Parathyroid adenoma (tissue), 2 donors: ENCODE measurements at regions not wholly inside any gene's neighbourhood (a gene's known extent, or its start where the extent isn't known, plus 50 kb on each side); places are given as distances from the start of the nearest gene placed in this dataset.

ENCODE experiments used
- H2AFZ ChIP-seq: fragments of 300-600 bp; sonication (generic); one replicate; pipeline ENCODE4 v1.7.0; 2017; ENCODE audit warnings: antibody characterized with exemption, mild to moderate bottlenecking
- H3K27ac ChIP-seq: fragments of 300-600 bp; sonication (generic); one replicate; pipeline ENCODE4 v1.7.0; 2017
- H3K27me3 ChIP-seq: fragments of 300-600 bp; sonication (generic); one replicate; pipeline ENCODE4 v1.7.0; 2017; ENCODE audit warnings: low read length; ENCODE audit not compliant: control insufficient read depth, insufficient read depth
- H3K36me3 ChIP-seq: fragments of 300-600 bp; sonication (generic); one replicate; pipeline ENCODE4 v1.7.0; 2017; ENCODE audit warnings: low read length; ENCODE audit not compliant: control insufficient read depth, insufficient read depth
- H3K4me1 ChIP-seq: fragments of 300-600 bp; sonication (generic); one replicate; pipeline ENCODE4 v1.7.0; 2017; ENCODE audit warnings: control low read depth
- H3K4me2 ChIP-seq: fragments of 300-600 bp; sonication (generic); one replicate; pipeline ENCODE4 v1.7.0; 2017; ENCODE audit warnings: low read length
- H3K4me3 ChIP-seq: fragments of 300-600 bp; sonication (generic); one replicate; pipeline ENCODE4 v1.7.0; 2017; ENCODE audit warnings: low read depth, low read length
- H3K79me2 ChIP-seq: fragments of 300-600 bp; sonication (generic); one replicate; pipeline ENCODE4 v1.7.0; 2017; ENCODE audit warnings: control low read depth
- H3K9ac ChIP-seq: fragments of 300-600 bp; sonication (generic); one replicate; pipeline ENCODE4 v1.7.0; 2017; ENCODE audit warnings: mild to moderate bottlenecking
- H3K9me3 ChIP-seq: fragments of 300-600 bp; sonication (generic); one replicate; pipeline ENCODE4 v1.7.0; 2017; ENCODE audit warnings: low read length; ENCODE audit not compliant: control insufficient read depth
- CTCF ChIP-seq: fragments of 300-600 bp; sonication (generic); IDR thresholded peaks from one replicate; pipeline ENCODE4 v1.7.0; 2017; ENCODE audit warnings: antibody characterized with exemption, mild to moderate bottlenecking
- donor health status: primary hyperparathyroidism.

- Histone ChIP-seq H3K79me2 (no peaks in the 10 kb centered on the region), H3K27ac (no peak overlapping the region), H3K36me3 (no peaks in the 10 kb centered on the region), H3K27me3 (no peaks in the 10 kb centered on the region), H3K9me3 (no peaks in the 10 kb centered on the region), H3K4me3 (no peak overlapping the region), H2AFZ (no peak overlapping the region), H3K4me1 (no peaks in the 10 kb centered on the region), H3K4me2 (no peak overlapping the region), H3K9ac (no peak overlapping the region)
- no peak for TF ChIP-seq CTCF
Observed at GRCh38 chr10:33122014-33122809, 164.2 kb upstream of the ITGB1 start.

GRCh38 chr10:33120700-33121099, 162.7 kb upstream of the ITGB1 start:
- Histone ChIP-seq H3K27ac (no peak overlapping the region), H3K9ac (no peak overlapping the region), H3K9me3 (no peaks in the 10 kb centered on the region), H3K4me1 (no peaks in the 10 kb centered on the region), H2AFZ (no peak overlapping the region), H3K36me3 (no peaks in the 10 kb centered on the region), H3K4me3 (no peak overlapping the region), H3K4me2 (no peak overlapping the region), H3K79me2 (no peaks in the 10 kb centered on the region), H3K27me3 (no peaks in the 10 kb centered on the region)
- TF ChIP-seq CTCF: no peak

GRCh38 chr10:33120275-33120674, 162.2 kb upstream of the ITGB1 start:
- Histone ChIP-seq H3K27ac (no peak overlapping the region), H3K9ac (no peak overlapping the region), H3K9me3 (no peaks in the 10 kb centered on the region), H3K4me1 (no peaks in the 10 kb centered on the region), H3K4me3 (no peak overlapping the region), H2AFZ (no peak overlapping the region), H3K36me3 (no peaks in the 10 kb centered on the region), H3K79me2 (no peaks in the 10 kb centered on the region), H3K4me2 (no peak overlapping the region), H3K27me3 (no peaks in the 10 kb centered on the region)
- TF ChIP-seq CTCF: no peak

GRCh38 chr10:33117816-33118215, 159.8 kb upstream of the ITGB1 start:
- no peaks in the 10 kb centered on the region for H3K79me2 ChIP-seq
- H2AFZ ChIP-seq: no peak overlapping the region
- no peaks in the 10 kb centered on the region for H3K36me3 ChIP-seq
- H3K27ac ChIP-seq: no peak overlapping the region
- H3K9me3 ChIP-seq: no peaks in the 10 kb centered on the region
- no peak overlapping the region for H3K4me2 ChIP-seq
- H3K9ac ChIP-seq: no peak overlapping the region
- H3K4me3 ChIP-seq: no peak overlapping the region
- TF ChIP-seq CTCF: no peak
- no peaks in the 10 kb centered on the region for H3K27me3 ChIP-seq
- no peaks in the 10 kb centered on the region for H3K4me1 ChIP-seq

GRCh38 chr10:33117230-33117629, 159.2 kb upstream of the ITGB1 start:
- Histone ChIP-seq H3K27me3 (no peaks in the 10 kb centered on the region), H3K4me2 (no peak overlapping the region), H3K36me3 (no peaks in the 10 kb centered on the region), H2AFZ (no peak overlapping the region), H3K27ac (no peak overlapping the region), H3K4me3 (no peak overlapping the region), H3K4me1 (no peaks in the 10 kb centered on the region), H3K9me3 (no peaks in the 10 kb centered on the region), H3K79me2 (no peaks in the 10 kb centered on the region), H3K9ac (no peak overlapping the region)
- no peak for TF ChIP-seq CTCF
